Subcutaneous abdominal adipose tissue (tissue), 5 donors: ENCODE measurements at regions not wholly inside any gene's neighbourhood (a gene's known extent, or its start where the extent isn't known, plus 50 kb on each side); places are given as distances from the start of the nearest gene placed in this dataset.

ENCODE experiments used
- H3K27ac ChIP-seq: one replicate; pipeline ENCODE4 v1.7.0; 2013; ENCODE audit warnings: low read depth, mild to moderate bottlenecking, inconsistent platforms, low read length, moderate library complexity
- H3K27me3 ChIP-seq, 5 donors: one replicate each; pipeline ENCODE4 v1.7.0; 2013; ENCODE audit warnings: low read length in 5 of 5, inconsistent platforms in 1 of 5; ENCODE audit not compliant: control insufficient read depth in 5 of 5, insufficient read depth in 4 of 5
- H3K36me3 ChIP-seq, 5 donors: one replicate each; pipeline ENCODE4 v1.7.0; 2013; ENCODE audit warnings: low read length in 5 of 5; ENCODE audit not compliant: control insufficient read depth in 5 of 5, insufficient read depth in 5 of 5
- H3K4me1 ChIP-seq, 5 donors: one replicate each; pipeline ENCODE4 v1.7.0; 2013; ENCODE audit warnings: low read length in 5 of 5, mild to moderate bottlenecking in 3 of 5, moderate library complexity in 1 of 5; ENCODE audit not compliant: control insufficient read depth in 5 of 5, insufficient read depth in 5 of 5
- H3K4me3 ChIP-seq, 5 donors: one replicate each; pipeline ENCODE4 v1.7.0; 2013; ENCODE audit warnings: low read length in 5 of 5, low read depth in 1 of 5
- H3K9ac ChIP-seq, 5 donors: one replicate each; pipeline ENCODE4 v1.7.0; 2013; ENCODE audit warnings: low read length in 5 of 5, mild to moderate bottlenecking in 4 of 5, moderate library complexity in 3 of 5
- H3K9me3 ChIP-seq, 5 donors: one replicate each; pipeline ENCODE4 v1.7.0; 2013; ENCODE audit warnings: low read length in 5 of 5; ENCODE audit not compliant: control insufficient read depth in 5 of 5
- donor health status: healthy.
- donor health status: healthy.
- donor health status: healthy.
- donor health status: healthy.
- donor health status: healthy.

DNA sequence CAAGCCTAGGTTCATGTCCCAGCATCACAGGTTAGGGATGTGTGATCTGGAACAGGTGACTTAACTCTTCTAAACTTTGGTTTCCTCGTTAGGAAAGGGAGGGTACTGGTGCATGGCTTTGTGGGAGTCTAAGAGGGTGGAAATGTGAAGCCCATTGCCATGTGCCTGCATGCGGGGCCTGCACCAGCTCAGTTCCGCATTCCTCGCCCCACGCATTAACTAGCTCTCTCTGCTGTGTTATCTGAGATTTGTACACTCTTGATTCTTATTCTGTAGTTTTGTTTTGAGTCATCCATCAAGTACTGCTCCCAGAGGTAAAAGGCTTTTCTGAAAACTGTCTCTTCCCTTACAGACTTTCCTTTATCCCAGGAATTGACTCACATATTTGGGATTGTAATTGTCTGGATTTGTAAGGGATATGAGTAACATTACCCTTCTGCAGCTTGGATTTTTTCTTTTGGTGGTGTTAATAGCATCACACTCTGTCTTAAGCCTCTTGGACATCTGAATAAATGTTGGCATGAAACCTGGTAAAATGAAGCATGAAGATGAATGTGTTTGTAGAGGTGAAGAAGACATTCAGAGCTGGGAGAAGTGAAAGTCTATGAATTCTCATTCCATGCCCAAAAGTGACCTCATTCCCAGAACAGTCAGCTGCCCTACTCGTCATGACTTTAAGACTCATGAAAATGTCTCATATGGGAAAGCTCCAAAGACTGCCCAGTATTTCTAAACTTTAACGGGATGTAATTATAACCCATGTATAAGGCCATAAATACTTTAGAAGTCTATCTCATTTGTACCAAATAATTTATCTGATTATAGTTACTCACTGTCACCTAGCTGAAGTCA lies 357.3 kb downstream of the FOXA2 start:
- H3K36me3 ChIP-seq = no peaks in the 10 kb centered on the region
- no peak overlapping the region for H3K9ac ChIP-seq
- H3K27me3 ChIP-seq = no peaks in the 10 kb centered on the region
- no peak overlapping the region for H3K4me3 ChIP-seq
- no peaks in the 10 kb centered on the region for H3K4me1 ChIP-seq
- no peak overlapping the region for H3K27ac ChIP-seq
- no peaks in the 10 kb centered on the region for H3K9me3 ChIP-seq

GRCh38 chr20:22223236-22223635 lies 361.1 kb downstream of the FOXA2 start:
- no peak overlapping the region for H3K4me3 ChIP-seq
- H3K4me1 ChIP-seq = no peaks in the 10 kb centered on the region
- no peaks in the 10 kb centered on the region for H3K27me3 ChIP-seq

DNA sequence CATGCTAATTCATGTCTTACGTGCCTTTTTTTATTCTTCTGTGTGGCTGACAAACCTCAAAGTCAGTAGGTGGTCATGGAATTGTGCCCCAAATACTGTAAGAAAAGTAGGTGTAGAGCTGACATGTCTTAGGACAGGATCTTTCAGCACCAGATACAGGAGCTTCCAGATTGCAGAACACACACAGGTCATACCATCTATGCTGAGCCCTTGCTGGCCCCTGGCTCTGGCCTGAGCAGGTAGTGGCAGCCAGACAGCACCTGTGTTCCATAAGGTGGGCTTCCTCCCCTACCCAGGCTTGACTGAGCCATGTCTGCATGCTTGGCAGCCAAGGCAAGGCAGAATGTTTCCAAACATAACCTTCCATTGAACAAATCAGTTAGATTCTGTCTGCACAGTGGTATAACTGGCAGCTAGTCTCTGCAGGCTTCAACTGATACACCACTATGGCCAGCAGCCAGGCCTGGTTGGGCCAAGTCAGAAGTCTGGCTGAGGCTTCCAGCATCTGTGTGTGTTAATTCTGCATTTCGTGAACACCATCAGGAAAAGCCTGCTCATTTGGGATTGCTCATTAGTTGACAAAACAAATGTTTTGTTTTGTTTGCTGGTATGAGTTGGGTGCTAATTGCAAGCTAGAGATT lies 366.5 kb downstream of the FOXA2 start:
- H3K36me3 ChIP-seq = no peaks in the 10 kb centered on the region
- H3K27me3 ChIP-seq = peaks cover 0 to 7% (median 0%) of the 10 kb centered on the region in 5 donors
- H3K4me1 ChIP-seq = no peaks in the 10 kb centered on the region
- H3K4me3 ChIP-seq = no peak overlapping the region
- no peak overlapping the region for H3K27ac ChIP-seq
- no peak overlapping the region for H3K9ac ChIP-seq
- H3K9me3 ChIP-seq = no peaks in the 10 kb centered on the region

More at GRCh38 chr20:22223236-22223635, 361.1 kb downstream of the FOXA2 start:
- no peak overlapping the region for H3K27ac ChIP-seq
- no peak overlapping the region for H3K9ac ChIP-seq
- H3K36me3 ChIP-seq = no peaks in the 10 kb centered on the region
- no peaks in the 10 kb centered on the region for H3K9me3 ChIP-seq

GRCh38 chr20:22216984-22217383 lies 367.4 kb downstream of the FOXA2 start:
- no peak overlapping the region for H3K9ac ChIP-seq

GRCh38 chr20:22214296-22214695 lies 370.1 kb downstream of the FOXA2 start:
- Histone ChIP-seq H3K4me1 (no peaks in the 10 kb centered on the region), H3K4me3 (no peak overlapping the region), H3K27ac (no peak overlapping the region), H3K27me3 (peaks cover 0 to 7% (median 0%) of the 10 kb centered on the region in 5 donors), H3K9ac (no peak overlapping the region), H3K36me3 (no peaks in the 10 kb centered on the region), H3K9me3 (no peaks in the 10 kb centered on the region)

More at GRCh38 chr20:22216984-22217383, 367.4 kb downstream of the FOXA2 start:
- H3K4me3 ChIP-seq = no peak overlapping the region
- H3K9me3 ChIP-seq = no peaks in the 10 kb centered on the region
- H3K4me1 ChIP-seq = no peaks in the 10 kb centered on the region
- H3K36me3 ChIP-seq = no peaks in the 10 kb centered on the region
- peaks cover 0 to 7% (median 0%) of the 10 kb centered on the region in 5 donors for H3K27me3 ChIP-seq
- H3K27ac ChIP-seq = no peak overlapping the region

DNA sequence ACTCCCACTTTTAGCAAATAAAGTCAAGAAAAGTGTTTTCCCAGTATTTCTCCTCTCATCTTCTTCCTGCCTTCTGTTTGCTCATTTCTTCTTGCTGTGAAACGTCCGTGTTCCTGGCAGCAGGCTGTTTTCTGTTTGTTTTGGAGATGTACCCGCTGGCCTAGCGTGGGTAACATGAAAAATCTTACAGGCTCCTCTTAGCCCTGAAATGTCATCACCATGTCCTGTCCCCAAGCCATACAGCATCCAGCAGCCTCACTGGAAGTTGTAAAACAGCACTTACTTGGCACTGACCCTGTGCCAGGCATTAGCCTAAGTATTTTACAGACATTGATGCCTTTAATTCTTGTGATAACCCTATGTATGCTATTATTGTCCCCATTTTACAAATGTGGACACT lies 371.1 kb downstream of the FOXA2 start:
- Histone ChIP-seq H3K9ac (no peak overlapping the region), H3K27me3 (peaks cover 0 to 7% (median 0%) of the 10 kb centered on the region in 5 donors), H3K27ac (no peak overlapping the region), H3K4me1 (no peaks in the 10 kb centered on the region), H3K36me3 (no peaks in the 10 kb centered on the region), H3K9me3 (no peaks in the 10 kb centered on the region), H3K4me3 (no peak overlapping the region)

GRCh38 chr20:22207280-22207679 lies 377.1 kb downstream of the FOXA2 start:
- Histone ChIP-seq H3K9me3 (peaks cover 0 to 6% (median 3%) of the 10 kb centered on the region in 5 donors), H3K9ac (no peak overlapping the region), H3K4me3 (no peak overlapping the region), H3K27me3 (no peaks in the 10 kb centered on the region), H3K4me1 (no peaks in the 10 kb centered on the region), H3K36me3 (no peaks in the 10 kb centered on the region), H3K27ac (no peak overlapping the region)

DNA sequence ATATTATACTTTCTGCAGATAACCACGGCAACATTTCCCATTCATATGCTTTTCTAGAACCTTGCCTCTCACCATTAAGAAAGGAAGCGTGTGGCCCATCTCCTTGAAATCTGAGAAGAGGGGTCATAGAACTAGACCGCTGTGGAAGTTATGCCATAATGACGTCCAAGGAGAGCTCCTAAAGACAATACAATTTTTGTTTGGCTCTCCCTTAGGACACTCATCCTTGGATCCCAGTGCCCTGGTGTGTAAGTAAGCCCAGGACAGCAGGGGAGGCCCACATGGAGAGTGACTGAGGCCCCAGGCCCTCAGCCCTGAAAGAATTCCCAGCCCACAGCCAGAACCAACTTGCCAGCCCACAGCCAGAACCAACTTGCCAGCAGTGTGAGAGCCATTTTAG lies 379.6 kb downstream of the FOXA2 start:
- Histone ChIP-seq H3K4me1 (no peaks in the 10 kb centered on the region), H3K27me3 (no peaks in the 10 kb centered on the region), H3K9me3 (peaks cover 0 to 9% (median 3%) of the 10 kb centered on the region in 5 donors)

GRCh38 chr20:22182148-22182547 lies 402.2 kb downstream of the FOXA2 start:
- H3K9ac ChIP-seq = no peak overlapping the region
- H3K27me3 ChIP-seq = no peaks in the 10 kb centered on the region
- H3K36me3 ChIP-seq = no peaks in the 10 kb centered on the region
- no peaks in the 10 kb centered on the region for H3K4me1 ChIP-seq
- H3K9me3 ChIP-seq = no peaks in the 10 kb centered on the region
- H3K4me3 ChIP-seq = no peak overlapping the region
- H3K27ac ChIP-seq = no peak overlapping the region

More for the DNA sequence above, 379.6 kb downstream of the FOXA2 start:
- Histone ChIP-seq H3K36me3 (no peaks in the 10 kb centered on the region), H3K9ac (no peak overlapping the region), H3K27ac (no peak overlapping the region), H3K4me3 (no peak overlapping the region)

- Histone ChIP-seq H3K4me1 (no peaks in the 10 kb centered on the region), H3K27ac (no peak overlapping the region), H3K36me3 (no peaks in the 10 kb centered on the region), H3K27me3 (no peaks in the 10 kb centered on the region), H3K4me3 (no peak overlapping the region), H3K9me3 (no peaks in the 10 kb centered on the region), H3K9ac (no peak overlapping the region)
These were observed 404.1 kb downstream of the FOXA2 start for GRCh38 chr20:22180244-22180643.
